ENCODE measurements at regions not wholly inside any gene's neighbourhood (a gene's known extent, or its start where the extent isn't known, plus 50 kb on each side); places are given as distances from the start of the nearest gene placed in this dataset.

- H3K27ac ChIP-seq (ENCODE audit: low read depth, low read length, severe bottlenecking), result no peak overlapping the region
- H3K36me3 ChIP-seq (ENCODE audit: control insufficient read depth, insufficient read depth, low read length), result no peaks in the 10 kb centered on the region
- H3K9me3 ChIP-seq (ENCODE audit: control insufficient read depth, low read length), result peaks cover 5% of the 10 kb centered on the region
- H3K4me3 ChIP-seq (ENCODE audit: extremely low read depth, insufficient read depth, low read length, poor library complexity, severe bottlenecking), result no peak overlapping the region
- WGBS, 2 experiments (ENCODE audit: insufficient coverage in 2 of 2), result 88 to 89% methylated on average over 4 to 5 of the region's 6 CpGs
- H3K4me1 ChIP-seq (ENCODE audit: control insufficient read depth, insufficient read depth, low read length, poor library complexity, severe bottlenecking), result peaks cover 24% of the 10 kb centered on the region
These were observed 283.6 kb downstream of the TMX3 start for GRCh38 chr18:68431111-68431921.

- H3K36me3 ChIP-seq (ENCODE audit: control insufficient read depth, insufficient read depth, low read length), result no peaks in the 10 kb centered on the region
- H3K9me3 ChIP-seq (ENCODE audit: control insufficient read depth, low read length), result no peaks in the 10 kb centered on the region
- no peak overlapping the region for H3K27ac ChIP-seq (ENCODE audit: low read depth, low read length, severe bottlenecking)
- H3K4me1 ChIP-seq (ENCODE audit: control insufficient read depth, insufficient read depth, low read length, poor library complexity, severe bottlenecking), result peaks cover 24% of the 10 kb centered on the region
- no peak overlapping the region for H3K4me3 ChIP-seq (ENCODE audit: extremely low read depth, insufficient read depth, low read length, poor library complexity, severe bottlenecking)
- no CpG with 5 or more reads among the region's 2 CpGs for WGBS, 2 experiments (ENCODE audit: insufficient coverage in 2 of 2)
These were observed 285.1 kb downstream of the TMX3 start for GRCh38 chr18:68429841-68430240.

GRCh38 chr18:68429111-68429510, 285.8 kb downstream of the TMX3 start:
- H3K27ac ChIP-seq (ENCODE audit: low read depth, low read length, severe bottlenecking), result no peak overlapping the region

GRCh38 chr18:68428661-68429060, 286.2 kb downstream of the TMX3 start:
- Histone ChIP-seq H3K4me3 (ENCODE audit: extremely low read depth, insufficient read depth, low read length, poor library complexity, severe bottlenecking) (no peak overlapping the region), H3K27ac (ENCODE audit: low read depth, low read length, severe bottlenecking) (no peak overlapping the region), H3K9me3 (ENCODE audit: control insufficient read depth, low read length) (no peaks in the 10 kb centered on the region), H3K36me3 (ENCODE audit: control insufficient read depth, insufficient read depth, low read length) (no peaks in the 10 kb centered on the region), H3K4me1 (ENCODE audit: control insufficient read depth, insufficient read depth, low read length, poor library complexity, severe bottlenecking) (peaks cover 24% of the 10 kb centered on the region)
- 100% methylated on average over 2 of the region's 2 CpGs; no CpG with 5 or more reads in 1 of the 2 experiments for WGBS, 2 experiments (ENCODE audit: insufficient coverage in 2 of 2)

More at GRCh38 chr18:68429111-68429510, 285.8 kb downstream of the TMX3 start:
- Histone ChIP-seq H3K4me3 (ENCODE audit: extremely low read depth, insufficient read depth, low read length, poor library complexity, severe bottlenecking) (no peak overlapping the region), H3K36me3 (ENCODE audit: control insufficient read depth, insufficient read depth, low read length) (no peaks in the 10 kb centered on the region), H3K4me1 (ENCODE audit: control insufficient read depth, insufficient read depth, low read length, poor library complexity, severe bottlenecking) (peaks cover 24% of the 10 kb centered on the region), H3K9me3 (ENCODE audit: control insufficient read depth, low read length) (no peaks in the 10 kb centered on the region)
- WGBS, 2 experiments (ENCODE audit: insufficient coverage in 2 of 2), result 100% methylated on average over 2 of the region's 6 CpGs; no CpG with 5 or more reads in 1 of the 2 experiments

- no peaks in the 10 kb centered on the region for H3K36me3 ChIP-seq (ENCODE audit: control insufficient read depth, insufficient read depth, low read length)
- WGBS, 2 experiments (ENCODE audit: insufficient coverage in 2 of 2), result 17 to 60% methylated on average over 1 of the region's 2 CpGs
- H3K27ac ChIP-seq (ENCODE audit: low read depth, low read length, severe bottlenecking), result no peak overlapping the region
- H3K9me3 ChIP-seq (ENCODE audit: control insufficient read depth, low read length), result no peaks in the 10 kb centered on the region
- peaks cover 24% of the 10 kb centered on the region for H3K4me1 ChIP-seq (ENCODE audit: control insufficient read depth, insufficient read depth, low read length, poor library complexity, severe bottlenecking)
- no peak overlapping the region for H3K4me3 ChIP-seq (ENCODE audit: extremely low read depth, insufficient read depth, low read length, poor library complexity, severe bottlenecking)
These were observed 286.9 kb downstream of the TMX3 start for GRCh38 chr18:68427951-68428401.

- WGBS, 2 experiments (ENCODE audit: insufficient coverage in 2 of 2), result 91 to 96% methylated on average over 3 to 4 of the region's 5 CpGs
- Histone ChIP-seq H3K4me1 (ENCODE audit: control insufficient read depth, insufficient read depth, low read length, poor library complexity, severe bottlenecking) (peaks cover 18% of the 10 kb centered on the region), H3K36me3 (ENCODE audit: control insufficient read depth, insufficient read depth, low read length) (no peaks in the 10 kb centered on the region), H3K27ac (ENCODE audit: low read depth, low read length, severe bottlenecking) (no peak overlapping the region), H3K9me3 (ENCODE audit: control insufficient read depth, low read length) (no peaks in the 10 kb centered on the region), H3K4me3 (ENCODE audit: extremely low read depth, insufficient read depth, low read length, poor library complexity, severe bottlenecking) (no peak overlapping the region)
These were observed 288.1 kb downstream of the TMX3 start for GRCh38 chr18:68426731-68427315.

- Histone ChIP-seq H3K36me3 (ENCODE audit: control insufficient read depth, insufficient read depth, low read length) (no peaks in the 10 kb centered on the region), H3K4me1 (ENCODE audit: control insufficient read depth, insufficient read depth, low read length, poor library complexity, severe bottlenecking) (peaks cover 15% of the 10 kb centered on the region), H3K27ac (ENCODE audit: low read depth, low read length, severe bottlenecking) (peak overlapping the region; percentile 72), H3K4me3 (ENCODE audit: extremely low read depth, insufficient read depth, low read length, poor library complexity, severe bottlenecking) (no peak overlapping the region), H3K9me3 (ENCODE audit: control insufficient read depth, low read length) (no peaks in the 10 kb centered on the region)
- 51 to 90% methylated on average over 3 of the region's 5 CpGs for WGBS, 2 experiments (ENCODE audit: insufficient coverage in 2 of 2)
These were observed 296.0 kb downstream of the TMX3 start for GRCh38 chr18:68418881-68419280.

GRCh38 chr18:68418226-68418868, 296.6 kb downstream of the TMX3 start:
- Histone ChIP-seq H3K9me3 (ENCODE audit: control insufficient read depth, low read length) (no peaks in the 10 kb centered on the region), H3K27ac (ENCODE audit: low read depth, low read length, severe bottlenecking) (peak overlapping the region; percentile 72), H3K4me3 (ENCODE audit: extremely low read depth, insufficient read depth, low read length, poor library complexity, severe bottlenecking) (no peak overlapping the region), H3K36me3 (ENCODE audit: control insufficient read depth, insufficient read depth, low read length) (no peaks in the 10 kb centered on the region), H3K4me1 (ENCODE audit: control insufficient read depth, insufficient read depth, low read length, poor library complexity, severe bottlenecking) (peaks cover 15% of the 10 kb centered on the region)
- WGBS, 2 experiments (ENCODE audit: insufficient coverage in 2 of 2), result 90 to 97% methylated on average over 2 to 5 of the region's 11 CpGs

- H3K4me1 ChIP-seq (ENCODE audit: control insufficient read depth, insufficient read depth, low read length, poor library complexity, severe bottlenecking), result peaks cover 15% of the 10 kb centered on the region
- H3K9me3 ChIP-seq (ENCODE audit: control insufficient read depth, low read length), result no peaks in the 10 kb centered on the region
- 76 to 87% methylated on average over 3 of the region's 3 CpGs for WGBS, 2 experiments (ENCODE audit: insufficient coverage in 2 of 2)
- H3K4me3 ChIP-seq (ENCODE audit: extremely low read depth, insufficient read depth, low read length, poor library complexity, severe bottlenecking), result no peak overlapping the region
- no peaks in the 10 kb centered on the region for H3K36me3 ChIP-seq (ENCODE audit: control insufficient read depth, insufficient read depth, low read length)
- H3K27ac ChIP-seq (ENCODE audit: low read depth, low read length, severe bottlenecking), result peak overlapping the region; percentile 4
These were observed 297.1 kb downstream of the TMX3 start for GRCh38 chr18:68417826-68418225.

GRCh38 chr18:68417166-68417799, 297.6 kb downstream of the TMX3 start:
- H3K27ac ChIP-seq (ENCODE audit: low read depth, low read length, severe bottlenecking), result no peak overlapping the region
- peaks cover 15% of the 10 kb centered on the region for H3K4me1 ChIP-seq (ENCODE audit: control insufficient read depth, insufficient read depth, low read length, poor library complexity, severe bottlenecking)
- no peaks in the 10 kb centered on the region for H3K9me3 ChIP-seq (ENCODE audit: control insufficient read depth, low read length)
- H3K36me3 ChIP-seq (ENCODE audit: control insufficient read depth, insufficient read depth, low read length), result no peaks in the 10 kb centered on the region
- 72 to 92% methylated on average over 1 to 2 of the region's 2 CpGs for WGBS, 2 experiments (ENCODE audit: insufficient coverage in 2 of 2)
- H3K4me3 ChIP-seq (ENCODE audit: extremely low read depth, insufficient read depth, low read length, poor library complexity, severe bottlenecking), result no peak overlapping the region
